ENCODE measurements at regions not wholly inside any gene's neighbourhood (a gene's known extent, or its start where the extent isn't known, plus 50 kb on each side); places are given as distances from the start of the nearest gene placed in this dataset.

DNA sequence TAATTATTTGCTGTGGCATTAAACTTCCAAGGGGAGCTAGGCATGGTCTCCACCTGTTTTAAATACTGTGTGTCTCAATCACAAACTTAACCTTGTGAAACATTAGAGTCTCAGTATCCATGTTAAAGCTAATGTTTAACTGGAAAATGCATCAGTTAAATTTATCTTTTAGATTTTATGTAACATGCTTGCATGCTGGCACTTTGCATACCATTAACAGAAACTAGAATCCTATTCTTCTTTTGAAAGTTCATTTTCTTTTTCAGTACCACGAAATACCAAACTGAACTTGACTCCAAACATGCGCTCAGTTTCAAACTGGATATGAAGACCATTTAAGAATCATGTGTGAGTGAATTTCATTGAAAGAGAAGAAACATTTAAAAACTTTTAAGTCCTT lies 328.9 kb upstream of the SLC10A2 start:
- Histone ChIP-seq H3K27ac (ENCODE audit: insufficient read depth, low read length, poor library complexity, severe bottlenecking) (no peak overlapping the region), H3K4me3 (ENCODE audit: low read depth, low read length) (no peak overlapping the region), H3K9me3 (ENCODE audit: control insufficient read depth in 2 of 2, low read length in 2 of 2) (no peaks in the 10 kb centered on the region), H3K27me3 (ENCODE audit: control insufficient read depth, insufficient read depth, low read length) (no peaks in the 10 kb centered on the region), H3K36me3 (ENCODE audit: control insufficient read depth, insufficient read depth, low read length) (no peaks in the 10 kb centered on the region), H3K4me1 (ENCODE audit: control insufficient read depth, insufficient read depth, low read length, poor library complexity, severe bottlenecking) (no peaks in the 10 kb centered on the region)
- ATAC-seq (ENCODE audit: low read depth in 2 of 2) (no peak), DNase-seq (no peak)
- Mint-ChIP-seq H3K27me3 (no peaks in the 10 kb centered on the region), H3K4me3 (no peak overlapping the region), H3K27ac (no peak overlapping the region), H3K36me3 (no peaks in the 10 kb centered on the region), H3K9me3 (peaks cover 0 to 12% (median 2%) of the 10 kb centered on the region in 7 donors), H3K4me1 (no peaks in the 10 kb centered on the region)

DNA sequence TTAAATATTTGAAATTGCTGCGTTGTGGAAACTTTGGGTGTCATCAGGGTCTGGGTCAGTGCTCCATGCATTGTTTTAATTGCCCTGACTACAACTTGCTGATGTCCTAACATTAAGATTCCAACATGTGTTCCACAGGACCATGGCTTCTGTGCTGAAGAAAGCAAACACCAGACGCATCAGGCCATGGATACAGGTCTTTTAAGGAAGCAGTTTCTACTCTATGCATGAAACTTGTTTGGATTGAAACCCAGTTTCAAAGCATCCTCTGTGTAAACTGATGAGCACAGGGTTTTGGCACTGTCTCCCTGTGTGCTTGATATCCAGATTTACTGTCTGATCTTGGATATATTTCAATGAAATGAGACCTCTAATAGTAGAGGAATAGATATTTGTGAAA lies 328.4 kb upstream of the SLC10A2 start:
- H3K4me3 Mint-ChIP-seq = no peak overlapping the region
- Histone ChIP-seq H3K4me1 (ENCODE audit: control insufficient read depth, insufficient read depth, low read length, poor library complexity, severe bottlenecking) (no peaks in the 10 kb centered on the region), H3K4me3 (ENCODE audit: low read depth, low read length) (no peak overlapping the region), H3K27ac (ENCODE audit: insufficient read depth, low read length, poor library complexity, severe bottlenecking) (no peak overlapping the region), H3K36me3 (ENCODE audit: control insufficient read depth, insufficient read depth, low read length) (no peaks in the 10 kb centered on the region), H3K9me3 (ENCODE audit: control insufficient read depth in 2 of 2, low read length in 2 of 2) (no peaks in the 10 kb centered on the region), H3K27me3 (ENCODE audit: control insufficient read depth, insufficient read depth, low read length) (no peaks in the 10 kb centered on the region)
- ATAC-seq (ENCODE audit: low read depth in 2 of 2) = no peak
- peaks cover 0 to 11% (median 2%) of the 10 kb centered on the region in 7 donors for H3K9me3 Mint-ChIP-seq
- no peaks in the 10 kb centered on the region for H3K36me3 Mint-ChIP-seq
- no peak for DNase-seq
- no peak overlapping the region for H3K27ac Mint-ChIP-seq
- H3K4me1 Mint-ChIP-seq = no peaks in the 10 kb centered on the region
- no peaks in the 10 kb centered on the region for H3K27me3 Mint-ChIP-seq

DNA sequence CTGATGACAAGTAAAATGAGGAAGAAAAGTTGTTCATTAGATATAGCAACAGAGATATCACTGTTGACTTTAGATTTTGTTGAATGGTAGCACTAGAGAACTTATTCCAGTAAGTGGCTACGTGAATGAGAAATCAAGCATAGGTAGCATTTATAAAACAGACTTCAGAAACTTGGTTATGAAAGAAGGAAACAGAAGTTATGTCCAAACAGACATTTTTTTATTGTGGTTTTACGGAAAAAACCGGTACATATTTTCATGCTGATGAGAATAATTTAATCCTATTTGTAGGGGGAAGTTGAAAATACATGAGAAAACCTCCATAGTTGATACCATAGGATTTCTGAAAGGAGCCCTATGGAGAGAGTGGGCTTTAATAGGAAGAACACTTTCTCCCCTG lies 325.7 kb upstream of the SLC10A2 start:
- Mint-ChIP-seq H3K27ac (no peak overlapping the region), H3K4me3 (no peak overlapping the region), H3K36me3 (no peaks in the 10 kb centered on the region), H3K4me1 (no peaks in the 10 kb centered on the region), H3K9me3 (peaks cover 0 to 7% (median 0%) of the 10 kb centered on the region in 7 donors), H3K27me3 (no peaks in the 10 kb centered on the region)
- Histone ChIP-seq H3K4me1 (ENCODE audit: control insufficient read depth, insufficient read depth, low read length, poor library complexity, severe bottlenecking) (no peaks in the 10 kb centered on the region), H3K36me3 (ENCODE audit: control insufficient read depth, insufficient read depth, low read length) (no peaks in the 10 kb centered on the region), H3K27me3 (ENCODE audit: control insufficient read depth, insufficient read depth, low read length) (no peaks in the 10 kb centered on the region), H3K9me3 (ENCODE audit: control insufficient read depth in 2 of 2, low read length in 2 of 2) (no peaks in the 10 kb centered on the region), H3K4me3 (ENCODE audit: low read depth, low read length) (no peak overlapping the region), H3K27ac (ENCODE audit: insufficient read depth, low read length, poor library complexity, severe bottlenecking) (no peak overlapping the region)
- no peak for ATAC-seq (ENCODE audit: low read depth in 2 of 2)
- DNase-seq = no peak

DNA sequence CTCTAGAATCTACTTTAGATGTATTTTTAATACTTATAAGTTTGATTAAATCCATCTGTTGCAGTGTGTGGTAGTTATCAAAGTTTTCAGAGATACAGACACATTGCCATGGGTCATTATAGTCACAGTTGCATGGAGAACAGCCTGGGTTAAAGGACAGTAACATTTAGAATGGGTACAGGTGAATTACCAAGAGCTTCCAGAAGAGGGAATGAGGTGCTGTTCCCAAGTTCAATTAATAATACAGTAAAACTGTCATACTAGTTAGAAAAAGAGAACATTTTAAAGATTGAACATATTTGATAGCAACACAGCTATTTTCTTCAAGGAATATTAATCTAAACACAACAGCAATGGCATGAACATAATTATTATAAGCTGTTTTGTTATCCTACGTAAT lies 322.6 kb upstream of the SLC10A2 start:
- Histone ChIP-seq H3K27ac (ENCODE audit: insufficient read depth, low read length, poor library complexity, severe bottlenecking) (no peak overlapping the region), H3K9me3 (ENCODE audit: control insufficient read depth in 2 of 2, low read length in 2 of 2) (no peaks in the 10 kb centered on the region), H3K4me3 (ENCODE audit: low read depth, low read length) (no peak overlapping the region), H3K27me3 (ENCODE audit: control insufficient read depth, insufficient read depth, low read length) (no peaks in the 10 kb centered on the region), H3K4me1 (ENCODE audit: control insufficient read depth, insufficient read depth, low read length, poor library complexity, severe bottlenecking) (no peaks in the 10 kb centered on the region), H3K36me3 (ENCODE audit: control insufficient read depth, insufficient read depth, low read length) (no peaks in the 10 kb centered on the region)
- Mint-ChIP-seq H3K4me1 (no peaks in the 10 kb centered on the region), H3K27me3 (no peaks in the 10 kb centered on the region), H3K27ac (no peak overlapping the region), H3K9me3 (peaks cover 0 to 4% (median 3%) of the 10 kb centered on the region in 7 donors), H3K4me3 (no peak overlapping the region), H3K36me3 (no peaks in the 10 kb centered on the region)
- DNase-seq (no peak), ATAC-seq (ENCODE audit: low read depth in 2 of 2) (no peak)

DNA sequence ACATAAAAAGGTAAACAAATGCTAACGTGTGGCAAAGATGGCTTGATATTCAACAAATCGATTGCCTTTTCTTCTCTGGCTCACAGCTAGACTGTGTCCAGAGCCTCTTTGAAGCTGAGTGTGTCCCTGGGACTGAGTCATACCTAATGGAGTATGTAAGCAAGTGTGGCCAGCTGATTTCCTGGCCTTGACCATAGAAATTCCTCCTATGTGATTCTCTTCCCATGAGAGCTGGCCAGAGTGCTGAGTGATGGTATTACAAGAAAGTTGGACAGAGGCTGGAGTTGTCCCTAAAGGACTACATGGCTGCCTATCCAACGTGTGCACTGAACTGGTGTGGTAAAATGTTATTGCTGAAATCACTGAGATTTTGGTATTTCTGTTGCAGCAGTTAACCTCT lies 320.1 kb upstream of the SLC10A2 start:
- Histone ChIP-seq H3K27me3 (ENCODE audit: control insufficient read depth, insufficient read depth, low read length) (no peaks in the 10 kb centered on the region), H3K9me3 (ENCODE audit: control insufficient read depth in 2 of 2, low read length in 2 of 2) (peaks cover 0 to 5% of the 10 kb centered on the region in 2 experiments), H3K36me3 (ENCODE audit: control insufficient read depth, insufficient read depth, low read length) (no peaks in the 10 kb centered on the region), H3K27ac (ENCODE audit: insufficient read depth, low read length, poor library complexity, severe bottlenecking) (no peak overlapping the region), H3K4me1 (ENCODE audit: control insufficient read depth, insufficient read depth, low read length, poor library complexity, severe bottlenecking) (no peaks in the 10 kb centered on the region), H3K4me3 (ENCODE audit: low read depth, low read length) (no peak overlapping the region)
- ATAC-seq (ENCODE audit: low read depth in 2 of 2) = no peak
- no peaks in the 10 kb centered on the region for H3K27me3 Mint-ChIP-seq
- no peaks in the 10 kb centered on the region for H3K4me1 Mint-ChIP-seq
- DNase-seq = no peak
- H3K36me3 Mint-ChIP-seq = no peaks in the 10 kb centered on the region
- H3K9me3 Mint-ChIP-seq = peaks cover 0 to 15% (median 4%) of the 10 kb centered on the region in 7 donors
- no peak overlapping the region for H3K27ac Mint-ChIP-seq
- H3K4me3 Mint-ChIP-seq = no peak overlapping the region

DNA sequence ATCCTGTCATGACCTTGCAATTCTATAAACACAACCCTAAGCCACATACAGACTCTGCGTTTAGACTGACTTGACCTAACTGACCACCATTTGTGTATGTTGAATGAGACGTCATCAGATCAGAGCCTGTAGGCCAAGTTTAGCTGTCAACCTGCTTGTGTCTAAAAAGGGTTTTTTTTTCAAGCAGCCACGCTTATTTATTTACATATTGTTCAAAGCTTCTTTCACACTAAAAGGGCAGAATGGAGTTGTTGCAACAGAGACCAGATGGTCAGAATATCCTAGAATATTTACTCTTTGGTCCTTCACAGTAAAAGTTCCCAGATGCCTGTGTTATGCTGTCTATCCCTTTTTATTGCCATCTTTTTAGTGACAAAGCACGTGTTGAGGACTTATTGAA lies 307.7 kb upstream of the SLC10A2 start:
- H3K27ac ChIP-seq (ENCODE audit: insufficient read depth, low read length, poor library complexity, severe bottlenecking) = no peak overlapping the region
- no peak overlapping the region for H3K4me3 Mint-ChIP-seq
- no peak overlapping the region for H3K27ac Mint-ChIP-seq
- no peaks in the 10 kb centered on the region for H3K4me1 Mint-ChIP-seq
- peaks cover 3 to 4% of the 10 kb centered on the region in 2 experiments for H3K9me3 ChIP-seq (ENCODE audit: control insufficient read depth in 2 of 2, low read length in 2 of 2)
- H3K36me3 ChIP-seq (ENCODE audit: control insufficient read depth, insufficient read depth, low read length) = no peaks in the 10 kb centered on the region
- no peaks in the 10 kb centered on the region for H3K4me1 ChIP-seq (ENCODE audit: control insufficient read depth, insufficient read depth, low read length, poor library complexity, severe bottlenecking)
- H3K27me3 Mint-ChIP-seq = no peaks in the 10 kb centered on the region
- ATAC-seq (ENCODE audit: low read depth in 2 of 2) (no peak), DNase-seq (no peak)
- no peaks in the 10 kb centered on the region for H3K27me3 ChIP-seq (ENCODE audit: control insufficient read depth, insufficient read depth, low read length)
- H3K4me3 ChIP-seq (ENCODE audit: low read depth, low read length) = no peak overlapping the region
- H3K9me3 Mint-ChIP-seq = peaks cover 0 to 9% (median 4%) of the 10 kb centered on the region in 7 donors
- no peaks in the 10 kb centered on the region for H3K36me3 Mint-ChIP-seq

DNA sequence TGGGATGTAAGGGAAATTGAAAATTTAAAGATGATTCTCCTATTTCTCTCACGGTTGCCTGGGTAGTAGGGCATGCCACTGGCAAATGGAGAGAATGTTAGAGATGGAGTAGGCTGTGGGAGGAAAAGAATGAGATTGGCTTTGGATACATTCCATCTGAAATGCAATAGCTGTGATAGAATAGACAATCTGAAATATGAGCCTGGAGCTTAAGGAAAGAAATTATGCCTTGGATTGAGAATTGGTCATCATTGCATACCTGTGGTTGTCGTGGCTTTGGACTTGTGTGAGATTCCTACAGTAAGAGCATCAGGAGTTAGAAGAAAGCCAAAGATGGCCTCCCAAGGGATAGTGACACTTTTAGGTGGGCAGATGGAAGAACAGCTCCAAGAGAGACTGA lies 305.1 kb upstream of the SLC10A2 start:
- Histone ChIP-seq H3K36me3 (ENCODE audit: control insufficient read depth, insufficient read depth, low read length) (no peaks in the 10 kb centered on the region), H3K4me3 (ENCODE audit: low read depth, low read length) (no peak overlapping the region), H3K9me3 (ENCODE audit: control insufficient read depth in 2 of 2, low read length in 2 of 2) (peaks cover 0 to 3% of the 10 kb centered on the region in 2 experiments), H3K4me1 (ENCODE audit: control insufficient read depth, insufficient read depth, low read length, poor library complexity, severe bottlenecking) (no peaks in the 10 kb centered on the region), H3K27me3 (ENCODE audit: control insufficient read depth, insufficient read depth, low read length) (no peaks in the 10 kb centered on the region), H3K27ac (ENCODE audit: insufficient read depth, low read length, poor library complexity, severe bottlenecking) (no peak overlapping the region)
- no peaks in the 10 kb centered on the region for H3K4me1 Mint-ChIP-seq
- ATAC-seq (ENCODE audit: low read depth in 2 of 2) = no peak
- no peak overlapping the region for H3K27ac Mint-ChIP-seq
- no peak for DNase-seq
- H3K27me3 Mint-ChIP-seq = no peaks in the 10 kb centered on the region
- peaks cover 0 to 6% (median 3%) of the 10 kb centered on the region in 7 donors for H3K9me3 Mint-ChIP-seq
- no peaks in the 10 kb centered on the region for H3K36me3 Mint-ChIP-seq
- no peak overlapping the region for H3K4me3 Mint-ChIP-seq

DNA sequence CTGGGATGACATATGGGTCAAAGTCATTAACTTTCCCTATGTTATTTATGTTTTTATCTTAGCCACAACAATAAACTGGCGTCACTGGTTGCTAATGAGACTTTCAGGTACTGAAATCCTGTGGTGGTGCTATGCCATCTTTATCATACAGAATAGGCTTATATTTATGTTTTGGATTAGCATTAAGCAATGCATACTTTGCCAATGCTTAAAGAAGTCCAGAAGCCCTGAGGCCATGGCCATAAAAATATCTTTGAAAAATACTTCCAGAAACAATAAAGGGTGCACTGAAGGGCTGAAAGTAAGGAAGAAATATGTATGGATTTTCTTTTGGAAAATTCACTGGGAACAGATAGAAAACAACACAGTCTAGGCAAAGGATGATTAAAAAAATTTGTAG lies 304.6 kb upstream of the SLC10A2 start:
- no peaks in the 10 kb centered on the region for H3K27me3 Mint-ChIP-seq
- H3K4me1 ChIP-seq (ENCODE audit: control insufficient read depth, insufficient read depth, low read length, poor library complexity, severe bottlenecking) = no peaks in the 10 kb centered on the region
- peaks cover 0 to 9% (median 4%) of the 10 kb centered on the region in 7 donors for H3K9me3 Mint-ChIP-seq
- no peaks in the 10 kb centered on the region for H3K4me1 Mint-ChIP-seq
- no peak overlapping the region for H3K4me3 ChIP-seq (ENCODE audit: low read depth, low read length)
- H3K4me3 Mint-ChIP-seq = no peak overlapping the region
- DNase-seq (no peak), ATAC-seq (ENCODE audit: low read depth in 2 of 2) (no peak)
- H3K27ac ChIP-seq (ENCODE audit: insufficient read depth, low read length, poor library complexity, severe bottlenecking) = no peak overlapping the region
- H3K9me3 ChIP-seq (ENCODE audit: control insufficient read depth in 2 of 2, low read length in 2 of 2) = peaks cover 0 to 3% of the 10 kb centered on the region in 2 experiments
- no peak overlapping the region for H3K27ac Mint-ChIP-seq
- H3K27me3 ChIP-seq (ENCODE audit: control insufficient read depth, insufficient read depth, low read length) = no peaks in the 10 kb centered on the region
- no peaks in the 10 kb centered on the region for H3K36me3 ChIP-seq (ENCODE audit: control insufficient read depth, insufficient read depth, low read length)
- no peaks in the 10 kb centered on the region for H3K36me3 Mint-ChIP-seq

Data from CD4-positive, CD25-positive, alpha-beta regulatory T cell (primary cell).